ENCODE measurements at regions not wholly inside any gene's neighbourhood (a gene's known extent, or its start where the extent isn't known, plus 50 kb on each side); places are given as distances from the start of the nearest gene placed in this dataset.

DNA sequence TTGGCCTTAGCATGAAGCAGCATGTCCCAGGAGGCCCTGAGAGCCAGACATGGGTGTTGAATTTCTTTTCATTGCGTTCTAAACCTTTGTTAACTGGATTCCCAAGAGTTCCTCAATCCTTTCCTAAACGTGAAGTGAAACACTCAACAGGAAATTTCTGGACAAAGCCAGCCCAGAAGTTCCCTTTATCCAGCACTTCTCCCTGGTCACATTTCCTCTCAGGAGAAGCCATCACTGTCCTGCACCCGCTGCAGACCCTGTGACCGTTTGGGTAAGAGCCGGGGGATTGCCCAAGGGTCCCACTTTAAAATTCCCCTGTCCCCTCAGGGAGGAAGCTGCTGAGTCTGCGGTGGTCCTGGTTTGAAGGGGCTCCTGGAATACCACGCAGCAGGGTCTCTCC lies 88.0 kb upstream of the ZPBP start:
- H3K4me3 ChIP-seq (ENCODE audit: low read length): no peak overlapping the region
- Mint-ChIP-seq H3K27ac (no peak overlapping the region), H3K27me3 (no peaks in the 10 kb centered on the region), H3K9me3 (no peaks in the 10 kb centered on the region), H3K4me3 (no peak overlapping the region), H3K36me3 (ENCODE audit: low read depth) (no peaks in the 10 kb centered on the region), H3K4me1 (ENCODE audit: low read depth) (no peaks in the 10 kb centered on the region)
- H3K27ac ChIP-seq (ENCODE audit: low read depth in 1 of 2, low read length in 2 of 2): no peak overlapping the region
- ChIA-PET POLR2A (no interaction called here), CTCF (no interaction called here)
- no peaks in the 10 kb centered on the region for H3K27me3 ChIP-seq (ENCODE audit: control insufficient read depth in 1 of 2, insufficient read depth in 2 of 2, low read length in 2 of 2)
- H3K9me3 ChIP-seq (ENCODE audit: control insufficient read depth in 1 of 2, insufficient read depth in 1 of 2, low read length in 2 of 2): no peaks in the 10 kb centered on the region
- H3K36me3 ChIP-seq (ENCODE audit: insufficient read depth, low read length): no peaks in the 10 kb centered on the region
- H3K4me1 ChIP-seq (ENCODE audit: insufficient read depth, low read length): no peaks in the 10 kb centered on the region
- TF ChIP-seq, protein P1, sequence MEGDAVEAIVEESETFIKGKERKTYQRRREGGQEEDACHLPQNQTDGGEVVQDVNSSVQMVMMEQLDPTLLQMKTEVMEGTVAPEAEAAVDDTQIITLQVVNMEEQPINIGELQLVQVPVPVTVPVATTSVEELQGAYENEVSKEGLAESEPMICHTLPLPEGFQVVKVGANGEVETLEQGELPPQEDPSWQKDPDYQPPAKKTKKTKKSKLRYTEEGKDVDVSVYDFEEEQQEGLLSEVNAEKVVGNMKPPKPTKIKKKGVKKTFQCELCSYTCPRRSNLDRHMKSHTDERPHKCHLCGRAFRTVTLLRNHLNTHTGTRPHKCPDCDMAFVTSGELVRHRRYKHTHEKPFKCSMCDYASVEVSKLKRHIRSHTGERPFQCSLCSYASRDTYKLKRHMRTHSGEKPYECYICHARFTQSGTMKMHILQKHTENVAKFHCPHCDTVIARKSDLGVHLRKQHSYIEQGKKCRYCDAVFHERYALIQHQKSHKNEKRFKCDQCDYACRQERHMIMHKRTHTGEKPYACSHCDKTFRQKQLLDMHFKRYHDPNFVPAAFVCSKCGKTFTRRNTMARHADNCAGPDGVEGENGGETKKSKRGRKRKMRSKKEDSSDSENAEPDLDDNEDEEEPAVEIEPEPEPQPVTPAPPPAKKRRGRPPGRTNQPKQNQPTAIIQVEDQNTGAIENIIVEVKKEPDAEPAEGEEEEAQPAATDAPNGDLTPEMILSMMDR (IDR thresholded peaks at IDR 0.05): no peak
- ATAC-seq (ENCODE audit: poor library complexity): no peak
- DNase-seq: no peak
- intact Hi-C loops (cut with DNase I, micrococcal nuclease): no loop called here

- no peaks in the 10 kb centered on the region for H3K4me1 ChIP-seq (ENCODE audit: insufficient read depth, low read length)
- H3K27me3 Mint-ChIP-seq: no peaks in the 10 kb centered on the region
- H3K27ac ChIP-seq (ENCODE audit: low read depth in 1 of 2, low read length in 2 of 2): no peak overlapping the region
- ATAC-seq (ENCODE audit: poor library complexity) (no peak), DNase-seq (no peak)
- H3K4me3 Mint-ChIP-seq: no peak overlapping the region
- POLR2A ChIA-PET: no interaction called here
- no peak overlapping the region for H3K27ac Mint-ChIP-seq
- H3K9me3 Mint-ChIP-seq: no peaks in the 10 kb centered on the region
- TF ChIP-seq, protein P1 (IDR thresholded peaks at IDR 0.05): no peak
- no peaks in the 10 kb centered on the region for H3K36me3 Mint-ChIP-seq (ENCODE audit: low read depth)
- H3K4me3 ChIP-seq (ENCODE audit: low read length): no peak overlapping the region
- H3K4me1 Mint-ChIP-seq (ENCODE audit: low read depth): no peaks in the 10 kb centered on the region
- H3K27me3 ChIP-seq (ENCODE audit: control insufficient read depth in 1 of 2, insufficient read depth in 2 of 2, low read length in 2 of 2): no peaks in the 10 kb centered on the region
- H3K9me3 ChIP-seq (ENCODE audit: control insufficient read depth in 1 of 2, insufficient read depth in 1 of 2, low read length in 2 of 2): no peaks in the 10 kb centered on the region
- CTCF ChIA-PET: no interaction called here
- intact Hi-C loops (cut with DNase I, micrococcal nuclease): no loop called here
- no peaks in the 10 kb centered on the region for H3K36me3 ChIP-seq (ENCODE audit: insufficient read depth, low read length)
These were observed 85.1 kb upstream of the ZPBP start for GRCh38 chr7:50178166-50178565.

DNA sequence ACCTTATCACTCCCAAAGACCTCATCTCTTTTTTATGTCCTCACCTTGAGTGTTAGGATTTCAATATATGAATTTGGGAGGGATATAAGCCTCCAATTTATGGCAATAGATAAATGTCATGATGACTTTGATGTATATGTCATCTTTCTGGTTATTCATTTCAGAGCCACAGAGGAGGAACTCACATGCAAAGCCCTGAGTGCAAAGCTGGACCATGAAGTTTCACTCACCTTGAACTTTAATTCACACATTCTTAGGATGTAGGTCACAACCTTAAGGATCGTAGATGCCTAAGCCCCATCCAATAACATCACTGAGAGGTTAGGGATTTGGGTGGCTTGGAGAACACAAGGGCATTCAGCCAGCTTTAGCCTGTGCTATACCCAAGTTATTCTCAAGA lies 81.9 kb upstream of the ZPBP start:
- intact Hi-C loops (cut with DNase I, micrococcal nuclease): no loop called here
- ChIA-PET CTCF (no interaction called here), POLR2A (no interaction called here)
- Histone ChIP-seq H3K4me1 (ENCODE audit: insufficient read depth, low read length) (no peaks in the 10 kb centered on the region), H3K9me3 (ENCODE audit: control insufficient read depth in 1 of 2, insufficient read depth in 1 of 2, low read length in 2 of 2) (no peaks in the 10 kb centered on the region), H3K27ac (ENCODE audit: low read depth in 1 of 2, low read length in 2 of 2) (no peak overlapping the region), H3K4me3 (ENCODE audit: low read length) (no peak overlapping the region), H3K27me3 (ENCODE audit: control insufficient read depth in 1 of 2, insufficient read depth in 2 of 2, low read length in 2 of 2) (no peaks in the 10 kb centered on the region), H3K36me3 (ENCODE audit: insufficient read depth, low read length) (no peaks in the 10 kb centered on the region)
- Mint-ChIP-seq H3K27me3 (no peaks in the 10 kb centered on the region), H3K27ac (no peak overlapping the region), H3K4me3 (no peak overlapping the region), H3K9me3 (no peaks in the 10 kb centered on the region), H3K4me1 (ENCODE audit: low read depth) (no peaks in the 10 kb centered on the region), H3K36me3 (ENCODE audit: low read depth) (no peaks in the 10 kb centered on the region)
- TF ChIP-seq, protein P1 (IDR thresholded peaks at IDR 0.05): no peak
- DNase-seq (no peak), ATAC-seq (ENCODE audit: poor library complexity) (no peak)

All from CD4-positive, alpha-beta T cell (primary cell).